Activated CD8-positive, alpha-beta memory T cell treated with anti-CD3 and anti-CD28 coated beads, Interleukin-2, amount 50 U/mL, for 1 hour (primary cell): ENCODE measurements at regions not wholly inside any gene's neighbourhood (a gene's known extent, or its start where the extent isn't known, plus 50 kb on each side); places are given as distances from the start of the nearest gene placed in this dataset.
"Not testable (repeated sequence)": the region's sequence is repeated elsewhere in the genome, so short reads cannot be mapped to it uniquely, and the experiment has no call there.

Source experiments
- DNase-seq: peaks from one replicate; pipeline ENCODE4 v3.0.0-alpha.2; 2020; ENCODE audit errors: extremely low read depth

DNA sequence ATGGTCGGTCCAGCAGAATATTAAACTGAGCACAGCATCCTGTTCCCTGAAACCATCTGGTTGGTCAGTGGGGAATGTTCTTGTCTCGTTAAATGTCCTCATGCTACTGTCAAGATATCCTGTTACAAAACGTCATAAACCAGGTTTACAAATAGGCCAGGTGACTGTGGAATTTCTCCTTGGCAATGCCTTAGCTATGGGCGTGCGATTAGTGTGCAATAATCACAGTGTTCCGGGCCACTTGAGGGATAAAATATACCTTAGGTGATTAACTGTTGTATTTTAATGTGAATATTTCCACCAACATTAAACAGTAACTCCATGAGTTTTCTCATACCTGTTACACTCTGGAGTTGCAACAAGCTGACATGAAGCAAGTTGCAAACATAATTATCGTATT, 223.1 kb upstream of the FRG2C start:
- DNase-seq: not testable (repeated sequence)

GRCh38 chr3:75444634-75445033, 219.5 kb upstream of the FRG2C start:
- not testable (repeated sequence) for DNase-seq

DNA sequence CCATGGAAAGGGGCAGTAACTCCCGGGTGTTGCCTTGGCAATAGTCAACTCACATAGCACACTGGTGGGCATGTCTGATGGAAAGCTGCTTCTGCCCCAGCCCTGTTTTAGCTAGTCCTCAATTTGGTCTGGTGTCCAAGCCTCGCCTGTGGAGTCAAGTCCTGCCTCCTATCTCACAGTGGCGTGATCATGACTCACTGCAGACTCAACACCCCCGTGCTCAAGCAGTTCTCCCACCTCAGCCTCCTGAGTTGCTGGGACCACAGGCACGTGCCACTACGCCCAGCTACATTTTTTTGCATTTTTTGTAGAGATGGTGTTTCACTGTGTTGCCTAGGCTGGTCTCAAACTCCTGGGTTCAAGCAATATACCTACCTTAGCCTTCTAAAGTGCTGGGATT, 218.9 kb upstream of the FRG2C start:
- DNase-seq: not testable (repeated sequence)

DNA sequence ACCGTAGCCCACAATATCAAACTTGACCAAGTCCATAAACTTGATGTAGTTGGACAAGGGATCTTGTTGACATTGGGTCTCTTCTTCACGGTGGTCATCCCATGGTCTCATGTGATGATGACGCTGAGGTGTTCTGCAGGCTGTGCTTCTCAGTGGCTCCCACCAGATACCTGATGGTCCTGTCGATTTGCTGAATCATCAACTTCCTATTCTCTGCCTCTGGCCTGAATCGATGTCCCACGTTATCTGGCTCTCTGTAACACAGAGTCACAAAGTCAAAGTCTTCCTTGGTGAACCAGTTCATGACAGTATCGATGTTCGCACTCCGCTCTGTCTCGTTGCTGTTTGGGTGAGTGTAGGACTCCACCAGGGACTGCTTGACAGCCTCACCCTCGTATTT, 217.2 kb upstream of the FRG2C start:
- not testable (repeated sequence) for DNase-seq

- DNase-seq: not testable (repeated sequence)
These were observed 210.8 kb upstream of the FRG2C start for GRCh38 chr3:75453328-75453727.

DNA sequence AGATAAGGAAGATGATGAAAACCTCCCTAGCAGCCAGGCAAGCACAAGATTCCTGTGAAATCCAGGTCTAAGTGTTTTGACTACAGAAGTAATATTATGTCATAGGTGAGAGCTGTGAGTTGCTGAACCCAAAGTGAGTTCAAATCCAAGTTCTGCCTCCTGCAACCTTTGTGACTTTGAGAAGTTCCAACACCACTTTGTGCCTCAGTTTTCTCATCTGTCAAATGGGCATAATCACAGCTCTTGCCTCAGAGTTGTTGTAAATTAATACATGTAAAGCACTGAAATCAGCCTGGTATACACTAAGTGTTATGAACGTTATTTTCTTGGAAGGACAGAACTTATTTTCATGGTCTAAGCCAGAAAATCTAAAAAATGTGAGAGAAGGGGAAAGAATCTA, 210.3 kb upstream of the FRG2C start:
- DNase-seq: not testable (repeated sequence)

DNA sequence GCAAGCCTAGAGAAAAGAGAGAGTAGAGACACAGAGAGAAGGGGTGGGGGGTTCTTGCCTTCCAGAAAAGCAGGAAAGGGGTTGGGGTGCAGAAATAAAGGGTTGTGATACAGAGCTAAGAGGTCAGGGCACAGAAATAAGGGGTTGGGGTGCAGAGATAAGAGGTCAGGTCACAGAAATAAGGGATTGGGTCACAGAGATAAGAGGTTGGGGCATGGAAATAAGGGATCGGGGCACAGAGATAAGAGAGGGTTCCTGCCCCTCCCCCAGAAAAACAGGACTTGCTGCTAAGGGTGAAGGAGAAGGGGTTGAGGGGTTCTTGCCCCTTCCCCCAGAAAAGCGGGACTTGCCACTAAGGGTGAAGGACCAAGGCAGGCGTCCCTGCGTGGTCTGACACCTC, 189.6 kb upstream of the FRG2C start:
- not testable (repeated sequence) for DNase-seq

- DNase-seq: not testable (repeated sequence)
These were observed 167.5 kb upstream of the FRG2C start for GRCh38 chr3:75496600-75496999.

DNA sequence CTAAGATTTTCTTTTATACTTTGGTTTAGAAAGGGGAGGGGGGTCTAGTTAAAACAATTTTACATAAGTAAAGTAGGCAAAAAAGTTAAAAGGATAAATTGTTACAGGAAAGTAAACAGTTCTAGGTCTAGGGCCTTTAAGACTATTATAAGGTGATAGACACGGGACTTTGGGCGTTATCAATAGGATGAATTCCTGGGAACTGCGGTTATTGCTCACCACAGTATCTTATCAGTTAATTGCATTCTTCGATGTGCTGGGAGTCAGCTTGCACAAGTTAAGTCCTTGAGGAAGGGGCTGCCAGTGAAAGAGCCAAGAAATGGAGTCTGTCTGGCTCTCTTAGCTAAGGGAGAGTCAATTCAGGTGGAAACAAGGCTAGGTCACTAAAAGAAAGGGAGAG, 163.8 kb upstream of the FRG2C start:
- not testable (repeated sequence) for DNase-seq

GRCh38 chr3:75502171-75502570, 162.0 kb upstream of the FRG2C start:
- not testable (repeated sequence) for DNase-seq

GRCh38 chr3:75502769-75503756, 161.1 kb upstream of the FRG2C start:
- not testable (repeated sequence) for DNase-seq

DNA sequence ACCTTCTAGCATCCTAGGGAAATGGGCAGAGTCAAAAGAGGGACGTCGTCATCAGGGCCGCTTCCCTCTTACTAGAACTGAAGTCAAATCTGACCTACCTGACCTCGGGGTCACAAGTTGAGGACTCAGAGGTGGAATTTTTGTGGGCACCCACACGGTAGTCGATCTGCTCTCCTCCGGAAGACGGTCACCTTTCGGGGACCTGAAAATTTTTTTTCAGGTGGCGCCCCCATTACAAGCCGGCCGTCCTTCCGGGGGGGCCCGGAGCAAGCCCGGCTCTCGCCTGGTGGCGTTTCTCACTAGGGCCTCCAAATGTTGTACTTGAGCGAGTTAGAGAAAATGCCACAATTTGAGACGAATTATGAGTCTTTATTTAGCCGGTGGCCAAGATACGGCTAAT, 157.5 kb upstream of the FRG2C start:
- no peak for DNase-seq

DNA sequence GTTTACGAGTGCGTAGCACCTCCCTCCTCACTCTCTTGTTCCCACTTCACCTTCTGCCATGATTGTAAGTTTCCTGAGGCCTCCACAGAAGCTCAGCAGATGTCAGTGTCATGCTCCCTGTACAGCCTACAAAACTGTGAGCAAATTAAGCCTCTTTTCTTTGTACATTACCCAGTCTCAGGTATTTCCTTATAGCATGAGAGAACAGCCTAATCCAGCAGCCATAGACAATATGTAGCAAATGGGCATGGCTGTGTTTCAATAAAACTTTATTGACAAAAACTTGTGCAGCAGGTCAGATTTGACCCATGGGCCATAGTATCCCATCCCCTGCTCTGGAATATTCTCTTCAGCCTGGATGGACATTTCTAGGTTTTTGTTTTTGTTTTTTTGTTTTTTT, 156.2 kb upstream of the FRG2C start:
- not testable (repeated sequence) for DNase-seq

DNA sequence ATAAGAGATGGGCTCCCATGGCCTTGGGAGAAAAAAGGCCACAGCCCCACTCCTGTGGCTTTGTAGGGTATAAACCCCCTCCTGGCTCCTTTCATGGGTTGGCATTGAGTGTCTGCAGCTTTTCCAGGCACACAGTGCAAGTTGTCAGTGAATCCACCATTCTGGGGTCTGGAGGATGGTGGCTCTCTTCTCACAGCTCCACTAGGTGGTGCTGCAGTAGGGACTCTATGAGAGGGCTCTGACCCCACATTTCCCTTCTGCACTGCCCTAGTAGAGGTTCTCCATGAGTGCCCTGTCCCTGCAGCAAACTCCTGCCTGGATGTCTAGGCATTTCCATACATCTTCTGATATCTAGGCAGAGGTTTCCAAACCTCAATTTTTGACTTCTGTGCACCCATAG, 136.5 kb upstream of the FRG2C start:
- DNase-seq: not testable (repeated sequence)

DNA sequence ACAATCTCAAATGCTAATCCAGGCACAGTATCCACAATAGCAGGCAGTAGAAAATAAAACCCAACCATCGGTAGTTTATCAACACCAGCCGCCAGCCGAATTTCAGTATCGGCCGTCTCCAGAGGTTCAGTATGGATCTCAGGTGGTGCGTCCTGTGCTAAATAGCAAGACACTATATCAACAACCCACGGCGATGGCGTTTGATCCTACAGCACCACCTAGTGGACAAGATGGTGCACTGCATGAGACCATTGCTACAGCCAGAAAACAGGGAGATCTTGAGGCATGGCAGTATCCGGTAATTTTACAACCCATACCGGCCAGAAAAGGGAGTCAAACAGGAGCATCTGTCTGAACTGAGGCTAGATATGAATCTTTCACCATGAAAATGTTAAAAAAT, 112.0 kb upstream of the FRG2C start:
- DNase-seq: not testable (repeated sequence)

- not testable (repeated sequence) for DNase-seq
These were observed 99.7 kb upstream of the FRG2C start for GRCh38 chr3:75564427-75564826.

DNA sequence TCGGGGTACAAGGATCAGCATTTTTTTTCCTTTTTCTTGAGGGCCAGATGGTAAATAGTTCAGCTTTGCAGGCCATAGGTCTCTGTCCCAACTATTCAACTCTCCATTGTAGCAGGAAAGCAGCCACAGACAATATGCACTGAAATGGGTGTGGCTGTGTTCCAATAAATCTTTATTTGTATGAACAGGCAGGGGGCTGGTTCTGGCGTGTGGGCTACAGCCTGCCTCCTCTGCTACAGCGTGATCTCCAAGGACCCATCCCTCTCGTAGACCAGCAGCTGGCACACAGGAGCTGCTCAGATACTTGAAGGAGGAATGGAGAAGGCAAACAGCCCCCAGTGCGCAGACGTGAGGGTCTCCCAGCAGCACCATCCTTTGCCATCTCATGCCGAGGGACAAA, 91.8 kb upstream of the FRG2C start:
- not testable (repeated sequence) for DNase-seq

DNA sequence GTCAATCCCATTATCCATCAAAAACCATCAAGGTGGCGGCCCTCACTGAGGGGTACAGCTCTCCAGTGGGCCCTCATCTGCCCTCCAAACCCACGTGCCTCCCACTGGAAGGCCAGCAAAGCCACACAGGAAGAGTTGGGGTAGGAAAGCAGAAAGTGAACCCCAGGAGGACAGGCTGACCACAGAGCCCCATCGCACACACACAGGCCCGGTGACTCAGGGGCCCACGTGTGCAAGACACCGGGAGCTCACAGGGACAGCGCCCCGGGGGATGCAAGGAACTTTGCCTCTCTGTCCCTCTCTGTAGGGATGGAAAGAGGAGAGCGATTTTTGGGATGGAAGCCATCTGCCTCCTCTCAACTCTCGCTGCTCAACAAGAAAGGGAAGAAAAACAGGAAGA, 85.0 kb upstream of the FRG2C start:
- DNase-seq: not testable (repeated sequence)

DNA sequence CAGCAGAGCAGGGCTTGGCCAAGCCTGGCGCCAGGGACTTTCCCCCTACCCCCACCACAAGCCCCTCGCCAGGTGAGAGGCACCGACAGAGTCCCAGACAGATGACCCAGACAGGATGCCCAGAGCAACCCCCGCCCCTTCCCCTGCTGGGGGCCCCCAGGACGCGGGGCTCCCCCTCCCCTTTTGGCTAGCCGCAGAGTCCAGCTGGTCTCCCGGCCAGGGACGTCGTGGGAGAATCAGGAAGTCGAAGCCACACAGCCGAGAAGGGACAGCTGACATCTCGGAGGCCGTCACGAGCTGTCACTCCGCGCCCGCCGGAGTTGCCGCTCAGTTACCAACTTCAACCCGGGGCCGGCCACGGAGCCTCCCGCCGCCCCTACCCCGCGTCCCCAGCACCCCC, 84.6 kb upstream of the FRG2C start:
- DNase-seq: not testable (repeated sequence)

- DNase-seq: not testable (repeated sequence)
These were observed 83.9 kb upstream of the FRG2C start for GRCh38 chr3:75579981-75580782.

- not testable (repeated sequence) for DNase-seq
These were observed 81.6 kb upstream of the FRG2C start for GRCh38 chr3:75582536-75582935.

DNA sequence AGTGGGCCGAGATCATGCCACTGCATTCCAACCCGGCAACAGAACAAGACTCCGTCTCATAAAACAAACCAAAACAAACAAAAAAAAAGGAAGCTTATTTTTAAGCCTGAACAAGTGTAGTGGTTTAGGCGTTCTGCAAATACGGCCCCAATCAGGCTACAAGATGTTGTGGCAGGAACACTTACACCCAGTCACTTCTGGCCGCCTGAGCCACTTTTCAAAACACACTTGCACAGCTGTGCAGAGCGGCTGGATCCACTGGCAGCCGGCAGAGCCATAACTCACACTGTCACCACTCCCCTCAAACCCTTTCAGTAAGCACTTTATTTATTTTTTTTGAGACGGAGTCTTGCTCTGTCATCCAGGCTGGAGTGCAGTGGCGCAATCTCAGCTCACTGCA, 81.0 kb upstream of the FRG2C start:
- DNase-seq: not testable (repeated sequence)
